Muscle of leg (tissue), 3 donors: ENCODE measurements at regions not wholly inside any gene's neighbourhood (a gene's known extent, or its start where the extent isn't known, plus 50 kb on each side); places are given as distances from the start of the nearest gene placed in this dataset.

ENCODE experiments used
- DNase-seq: peaks from one replicate; pipeline ENCODE4 v3.0.0; 2013
- H3K27ac ChIP-seq: one replicate; pipeline ENCODE4 v1.5.1; 2013; ENCODE audit warnings: mild to moderate bottlenecking, low read length, control low read depth
- H3K27me3 ChIP-seq: one replicate; pipeline ENCODE4 v1.6.1; 2013; ENCODE audit warnings: low read length; ENCODE audit not compliant: control insufficient read depth, insufficient read depth
- H3K36me3 ChIP-seq: one replicate; pipeline ENCODE4 v1.6.1; 2013; ENCODE audit warnings: low read length; ENCODE audit not compliant: control insufficient read depth, insufficient read depth
- H3K4me1 ChIP-seq: one replicate; pipeline ENCODE4 v1.6.1; 2013; ENCODE audit warnings: low read length; ENCODE audit not compliant: control insufficient read depth, insufficient read depth
- H3K4me3 ChIP-seq: one replicate; pipeline ENCODE4 v1.5.1; 2013; ENCODE audit warnings: low read length, control low read depth
- H3K9me3 ChIP-seq: replicated peaks from 2 replicates; pipeline ENCODE4 v1.6.1; 2013; ENCODE audit warnings: low read depth, low read length; ENCODE audit not compliant: control insufficient read depth
- WGBS: methylation state at CpG from one replicate; pipeline ENCODE4 v1.1.5; 2013; ENCODE audit warnings: missing lambda C conversion rate; ENCODE audit not compliant: insufficient coverage; 5-methylcytosine and 5-hydroxymethylcytosine counted together

DNA sequence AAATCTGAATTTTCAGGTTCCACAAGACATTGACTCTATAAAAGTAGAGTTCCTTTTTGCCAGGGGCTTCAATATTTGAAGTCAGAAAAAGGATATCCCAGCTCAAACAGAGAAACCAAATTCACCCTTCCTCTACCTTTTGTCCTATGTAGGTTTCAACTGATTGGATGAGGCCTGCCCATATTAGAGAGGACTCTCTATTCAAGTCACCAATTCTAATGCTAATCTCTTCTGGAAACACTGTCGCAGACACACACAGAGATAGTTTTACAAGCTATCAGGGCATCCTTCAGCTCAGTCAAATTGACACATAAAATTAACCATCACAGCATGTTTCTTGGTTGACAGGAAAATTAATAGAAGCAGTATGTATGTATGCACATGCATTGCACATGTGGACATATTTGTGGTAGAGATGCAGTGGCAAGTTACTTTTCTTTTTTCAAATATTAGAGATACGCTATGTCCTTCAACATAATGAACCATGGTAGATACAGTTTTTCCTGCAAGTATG, 207.1 kb downstream of the RAD51AP2 start:
- DNase-seq, result no peak
- no peak overlapping the region for H3K27ac ChIP-seq
- no peaks in the 10 kb centered on the region for H3K27me3 ChIP-seq
- H3K36me3 ChIP-seq, result no peaks in the 10 kb centered on the region
- no peak overlapping the region for H3K4me3 ChIP-seq
- WGBS, result no CpG with 5 or more reads among the region's 2 CpGs
- H3K4me1 ChIP-seq, result peaks cover 3% of the 10 kb centered on the region
- H3K9me3 ChIP-seq, result no peaks in the 10 kb centered on the region

DNA sequence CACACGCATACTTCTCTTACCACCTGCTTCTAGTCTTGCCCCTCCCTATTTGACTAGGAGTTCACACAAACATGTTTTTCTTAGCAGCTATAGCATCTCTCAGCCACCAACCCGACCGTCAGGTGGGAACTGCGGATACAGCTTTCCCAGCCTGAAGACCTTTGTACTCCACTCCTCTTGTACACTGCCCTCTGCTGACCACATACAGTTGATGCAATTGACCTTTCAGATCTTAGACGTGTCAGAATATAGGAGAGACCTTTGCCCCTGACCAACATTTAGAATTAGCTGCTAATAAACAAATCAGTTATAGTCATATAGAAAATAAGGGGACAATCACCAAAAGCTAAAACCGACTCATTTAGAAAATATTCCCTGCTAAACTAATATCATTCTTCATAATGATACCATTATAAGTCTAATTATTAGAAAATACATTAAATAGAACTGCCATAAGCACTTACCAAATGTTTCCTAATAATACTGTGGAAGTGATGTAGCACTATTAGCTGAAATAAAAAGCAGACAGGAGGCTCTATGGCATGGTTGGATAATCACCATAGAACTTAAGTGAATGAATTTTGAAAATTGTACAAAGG, 208.4 kb downstream of the RAD51AP2 start:
- DNase-seq, result peak; percentile 70
- no peak overlapping the region for H3K27ac ChIP-seq
- H3K4me3 ChIP-seq, result no peak overlapping the region
- H3K27me3 ChIP-seq, result no peaks in the 10 kb centered on the region
- no peaks in the 10 kb centered on the region for H3K36me3 ChIP-seq
- no peaks in the 10 kb centered on the region for H3K9me3 ChIP-seq
- WGBS, result 17% methylated on average over 4 of the region's 6 CpGs
- H3K4me1 ChIP-seq, result peaks cover 3% of the 10 kb centered on the region

DNA sequence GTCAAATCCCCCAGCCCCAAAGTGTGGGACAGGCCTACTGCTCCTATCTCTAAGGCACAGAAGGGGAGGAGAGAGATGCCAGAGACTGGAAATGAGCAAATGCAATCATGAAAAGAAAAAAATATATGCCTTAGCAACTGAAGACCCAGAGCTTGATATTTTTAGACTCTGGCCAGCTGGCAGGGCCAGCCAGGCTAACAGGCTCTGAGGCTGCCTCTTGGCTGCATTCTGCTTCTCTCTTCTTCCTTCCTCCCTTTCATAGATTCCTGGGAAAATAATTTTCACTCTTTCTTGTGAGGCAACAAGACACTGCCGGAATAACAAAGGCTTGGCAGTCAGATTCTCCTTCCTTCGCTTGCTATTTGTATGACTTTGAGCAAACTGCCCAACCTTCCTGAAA, 209.1 kb downstream of the RAD51AP2 start:
- Histone ChIP-seq H3K4me3 (no peak overlapping the region), H3K4me1 (peaks cover 3% of the 10 kb centered on the region), H3K27me3 (no peaks in the 10 kb centered on the region), H3K9me3 (no peaks in the 10 kb centered on the region), H3K27ac (no peak overlapping the region), H3K36me3 (no peaks in the 10 kb centered on the region)
- WGBS, result no CpG with 5 or more reads among the region's 2 CpGs
- peak; percentile 46 for DNase-seq

DNA sequence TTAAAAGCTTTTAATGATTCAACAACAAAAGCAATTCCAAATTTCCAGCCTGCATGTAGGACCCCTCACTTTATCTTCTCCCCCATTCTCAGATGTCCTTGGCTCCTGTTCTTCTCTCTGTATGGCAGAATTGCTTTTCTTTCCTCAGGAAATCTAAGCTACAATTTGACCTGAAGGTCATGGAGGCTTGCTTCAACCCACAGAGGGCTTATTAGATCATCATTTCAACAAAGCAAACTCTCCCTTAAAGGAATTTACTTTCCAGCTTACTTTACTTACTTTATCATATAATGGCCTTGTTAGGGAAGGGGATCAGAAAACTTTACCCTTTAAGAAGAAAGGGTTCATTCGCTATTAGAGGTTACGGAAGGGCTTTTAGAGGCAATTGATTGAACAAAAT, 211.5 kb downstream of the RAD51AP2 start:
- Histone ChIP-seq H3K4me1 (peaks cover 6% of the 10 kb centered on the region), H3K4me3 (no peak overlapping the region), H3K36me3 (no peaks in the 10 kb centered on the region), H3K27ac (no peak overlapping the region), H3K9me3 (no peaks in the 10 kb centered on the region), H3K27me3 (no peaks in the 10 kb centered on the region)
- no peak for DNase-seq
- no CpG with 5 or more reads among the region's 2 CpGs for WGBS

DNA sequence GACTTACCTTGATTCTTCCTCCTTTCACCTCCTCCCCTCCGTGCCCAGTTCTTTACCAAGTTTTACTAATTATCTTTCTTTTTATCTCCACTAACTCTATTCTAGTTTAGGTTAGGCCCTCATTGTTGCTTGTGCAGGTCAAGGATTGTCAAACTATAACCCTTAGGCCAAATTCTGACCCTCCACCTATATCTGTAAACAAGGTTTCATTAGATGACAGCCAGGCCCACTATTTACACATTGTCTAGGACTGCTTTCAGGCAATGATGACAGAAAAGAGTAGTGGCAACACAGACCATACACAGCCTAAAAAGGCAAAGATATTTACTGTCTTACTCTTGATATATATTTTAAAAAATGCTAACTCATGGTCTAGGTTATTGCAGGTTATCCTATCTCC, 212.0 kb downstream of the RAD51AP2 start:
- no peak overlapping the region for H3K27ac ChIP-seq
- no peak overlapping the region for H3K4me3 ChIP-seq
- no peaks in the 10 kb centered on the region for H3K9me3 ChIP-seq
- H3K27me3 ChIP-seq, result no peaks in the 10 kb centered on the region
- DNase-seq, result no peak
- peaks cover 6% of the 10 kb centered on the region for H3K4me1 ChIP-seq
- no peaks in the 10 kb centered on the region for H3K36me3 ChIP-seq
- WGBS, result 89% methylated on average over 1 of the region's 1 CpG

DNA sequence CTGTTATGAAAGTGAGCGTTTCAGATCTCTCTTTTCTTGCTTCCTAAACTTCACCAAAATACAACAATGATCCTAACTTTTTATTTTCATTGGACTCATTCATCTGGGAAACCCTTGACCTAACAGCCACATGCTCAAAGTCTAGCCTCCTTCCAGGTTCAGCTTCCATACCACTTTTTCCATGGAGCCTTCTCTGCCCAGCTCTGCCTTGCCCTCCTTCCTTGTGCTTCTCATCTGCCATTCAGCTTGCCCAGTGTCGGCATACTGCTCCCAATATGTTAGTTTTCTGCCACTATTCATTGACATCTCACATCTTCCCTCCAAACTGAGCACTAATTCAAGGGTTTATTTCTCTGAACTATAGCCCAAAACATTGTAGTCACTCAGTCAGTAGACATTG, 214.7 kb downstream of the RAD51AP2 start:
- H3K4me3 ChIP-seq, result no peak overlapping the region
- no peaks in the 10 kb centered on the region for H3K36me3 ChIP-seq
- WGBS, result no CpG with 5 or more reads among the region's 2 CpGs
- H3K4me1 ChIP-seq, result peaks cover 3% of the 10 kb centered on the region
- H3K27me3 ChIP-seq, result no peaks in the 10 kb centered on the region
- H3K9me3 ChIP-seq, result no peaks in the 10 kb centered on the region
- no peak for DNase-seq
- no peak overlapping the region for H3K27ac ChIP-seq

DNA sequence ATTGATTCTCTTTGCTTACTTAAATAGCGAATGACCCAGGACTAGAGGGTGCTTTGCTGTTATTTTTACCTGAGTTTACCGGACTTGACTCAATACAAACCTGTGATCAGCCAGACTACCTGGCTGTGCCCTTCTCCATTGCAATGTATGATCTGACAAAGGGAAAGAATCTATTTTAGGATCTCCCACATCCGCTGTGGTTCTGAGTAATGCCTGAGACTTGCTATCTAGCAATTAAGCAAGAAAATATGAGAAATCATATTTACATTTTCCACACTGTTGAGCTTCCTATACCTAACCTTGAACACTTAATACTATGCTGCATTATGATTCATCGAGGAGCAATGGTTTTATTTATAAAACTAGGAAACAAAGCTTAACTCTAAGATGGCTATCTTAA, 215.2 kb downstream of the RAD51AP2 start:
- no CpG with 5 or more reads among the region's 4 CpGs for WGBS
- peaks cover 3% of the 10 kb centered on the region for H3K4me1 ChIP-seq
- H3K9me3 ChIP-seq, result no peaks in the 10 kb centered on the region
- H3K27me3 ChIP-seq, result no peaks in the 10 kb centered on the region
- no peak overlapping the region for H3K4me3 ChIP-seq
- no peak for DNase-seq
- no peak overlapping the region for H3K27ac ChIP-seq
- H3K36me3 ChIP-seq, result no peaks in the 10 kb centered on the region

DNA sequence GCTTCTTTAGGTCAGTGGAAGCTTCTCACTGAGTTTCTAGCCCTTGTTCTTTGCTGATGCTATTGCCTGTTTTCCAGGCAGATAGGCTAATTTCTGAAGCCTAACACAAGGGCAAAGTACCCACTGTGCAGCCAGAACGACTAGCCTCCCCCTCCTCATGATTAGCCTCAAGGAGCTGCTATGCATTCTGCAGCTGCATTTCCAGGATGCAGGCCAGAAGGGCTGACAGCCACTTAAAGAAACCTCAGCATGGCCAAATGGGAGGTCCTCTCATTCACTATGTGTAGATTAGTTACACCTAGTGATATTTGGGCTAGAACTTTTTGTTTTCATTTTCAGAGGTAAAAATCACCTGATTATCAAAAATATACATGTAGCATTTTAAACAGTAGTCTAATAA, 216.0 kb downstream of the RAD51AP2 start:
- H3K9me3 ChIP-seq, result no peaks in the 10 kb centered on the region
- H3K27me3 ChIP-seq, result no peaks in the 10 kb centered on the region
- WGBS, result 0% methylated on average over 1 of the region's 1 CpG
- peaks cover 3% of the 10 kb centered on the region for H3K4me1 ChIP-seq
- no peak overlapping the region for H3K27ac ChIP-seq
- H3K4me3 ChIP-seq, result no peak overlapping the region
- no peaks in the 10 kb centered on the region for H3K36me3 ChIP-seq
- DNase-seq, result peak; percentile 83

DNA sequence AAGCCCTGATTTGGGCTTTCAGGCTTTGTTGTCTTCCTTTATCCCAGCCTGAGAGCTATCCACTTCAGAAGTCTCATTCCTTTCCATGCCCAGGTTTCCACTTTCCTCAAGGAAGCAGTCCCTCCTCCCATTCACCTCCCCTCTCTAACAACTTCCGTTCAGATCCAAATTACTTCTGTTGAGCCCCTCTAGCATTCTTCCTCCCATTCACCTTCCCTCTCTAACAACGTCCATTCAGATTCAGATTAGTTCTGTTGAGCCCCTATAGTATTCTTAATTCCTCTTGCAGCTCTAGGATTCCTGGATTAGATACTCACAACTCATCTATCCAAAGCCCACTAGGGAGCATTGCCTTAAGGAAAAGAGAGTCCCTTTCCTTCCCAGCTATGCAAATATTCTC, 216.8 kb downstream of the RAD51AP2 start:
- Histone ChIP-seq H3K9me3 (no peaks in the 10 kb centered on the region), H3K27me3 (no peaks in the 10 kb centered on the region), H3K36me3 (no peaks in the 10 kb centered on the region), H3K4me3 (no peak overlapping the region), H3K4me1 (peaks cover 3% of the 10 kb centered on the region), H3K27ac (no peak overlapping the region)
- no peak for DNase-seq
- WGBS, result 40% methylated on average over 2 of the region's 2 CpGs

DNA sequence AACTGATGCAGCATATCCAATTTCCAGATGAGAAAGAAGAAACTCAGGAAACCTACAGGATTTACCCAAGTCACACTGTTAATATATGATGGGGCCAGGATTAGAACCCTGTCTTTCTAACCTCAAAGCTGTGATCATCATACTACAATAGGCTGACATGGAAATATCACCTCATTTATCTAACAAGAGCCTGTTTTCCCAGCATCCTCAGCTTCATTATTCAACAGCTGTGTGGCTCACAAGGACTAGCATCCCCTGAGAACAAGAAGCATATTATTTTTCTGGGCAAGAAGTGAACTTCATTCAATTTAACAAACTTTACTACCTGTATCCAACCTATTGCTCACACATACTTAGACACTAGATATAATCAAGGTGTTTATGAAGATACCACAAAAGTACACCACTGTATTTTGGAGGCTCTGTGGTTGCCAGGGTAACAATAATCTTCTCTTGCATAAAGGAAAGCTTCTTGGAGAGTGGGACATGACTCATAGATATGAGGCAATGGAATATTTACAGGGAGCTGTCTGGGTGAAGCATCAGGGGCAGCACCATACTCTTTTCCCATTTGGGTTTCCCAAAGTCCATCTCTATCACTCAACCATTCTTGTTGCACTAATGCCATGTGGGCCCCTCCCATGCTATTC, 218.2 kb downstream of the RAD51AP2 start:
- peak; percentile 65 for DNase-seq

More for the DNA sequence above, 218.2 kb downstream of the RAD51AP2 start:
- peaks cover 3% of the 10 kb centered on the region for H3K4me1 ChIP-seq
- no peak overlapping the region for H3K27ac ChIP-seq
- no peaks in the 10 kb centered on the region for H3K9me3 ChIP-seq
- H3K4me3 ChIP-seq, result no peak overlapping the region
- H3K36me3 ChIP-seq, result no peaks in the 10 kb centered on the region
- H3K27me3 ChIP-seq, result no peaks in the 10 kb centered on the region
